G401 (cell line): ENCODE measurements at regions not wholly inside any gene's neighbourhood (a gene's known extent, or its start where the extent isn't known, plus 50 kb on each side); places are given as distances from the start of the nearest gene placed in this dataset.

Source experiments
- DNase-seq: peaks from one replicate; pipeline ENCODE4 v3.0.0-alpha.2; 2015; ENCODE audit warnings: low spot score
- in situ Hi-C: cut with HindIII; loops from 2 replicates; pipeline ENCODE4 v1.10.0; 2016; ENCODE audit warnings: low sequenced_read_pairs, mixed read lengths

GRCh38 chr3:194013928-194014327 is 122.0 kb upstream of the HES1 start:
- in situ Hi-C loops: no loop called here

GRCh38 chr3:194014756-194015155 is 121.2 kb upstream of the HES1 start:
- in situ Hi-C loops: no loop called here
- DNase-seq: no peak

More at GRCh38 chr3:194013928-194014327, 122.0 kb upstream of the HES1 start:
- DNase-seq: no peak

- in situ Hi-C loops: no loop called here
- DNase-seq: no peak
These were observed 116.4 kb upstream of the HES1 start for GRCh38 chr3:194019398-194020165.

- in situ Hi-C loops: no loop called here
- no peak for DNase-seq
These were observed 113.9 kb upstream of the HES1 start for GRCh38 chr3:194022052-194022451.

- no peak for DNase-seq
- in situ Hi-C loops: no loop called here
These were observed 113.1 kb upstream of the HES1 start for GRCh38 chr3:194022816-194023215.

GRCh38 chr3:194023501-194024280 is 112.3 kb upstream of the HES1 start:
- in situ Hi-C loops: no loop called here
- no peak for DNase-seq

GRCh38 chr3:194025119-194025518 is 110.8 kb upstream of the HES1 start:
- in situ Hi-C loops: no loop called here
- no peak for DNase-seq

GRCh38 chr3:194025951-194026350 is 110.0 kb upstream of the HES1 start:
- in situ Hi-C loops: no loop called here
- no peak for DNase-seq

GRCh38 chr3:194028434-194029004 is 107.4 kb upstream of the HES1 start:
- DNase-seq: no peak
- in situ Hi-C loops: no loop called here

- in situ Hi-C loops: no loop called here
- no peak for DNase-seq
These were observed 106.1 kb upstream of the HES1 start for GRCh38 chr3:194029846-194030245.

- no peak for DNase-seq
- in situ Hi-C loops: no loop called here
These were observed 105.6 kb upstream of the HES1 start for GRCh38 chr3:194030372-194030771.

GRCh38 chr3:194031349-194031748 is 104.6 kb upstream of the HES1 start:
- in situ Hi-C loops: no loop called here
- no peak for DNase-seq

- in situ Hi-C loops: no loop called here
- no peak for DNase-seq
These were observed 103.9 kb upstream of the HES1 start for GRCh38 chr3:194031867-194032635.

- DNase-seq: no peak
- in situ Hi-C loops: no loop called here
These were observed 103.0 kb upstream of the HES1 start for GRCh38 chr3:194032828-194033435.

GRCh38 chr3:194034346-194035336 is 101.3 kb upstream of the HES1 start:
- in situ Hi-C loops: no loop called here
- DNase-seq: no peak

GRCh38 chr3:194035406-194036138 is 100.4 kb upstream of the HES1 start:
- in situ Hi-C loops: no loop called here
- DNase-seq: no peak

GRCh38 chr3:194036842-194037241 is 99.1 kb upstream of the HES1 start:
- in situ Hi-C loops: no loop called here
- no peak for DNase-seq
